ENCODE measurements at regions not wholly inside any gene's neighbourhood (a gene's known extent, or its start where the extent isn't known, plus 50 kb on each side); places are given as distances from the start of the nearest gene placed in this dataset.

- peak; percentile 94 for DNase-seq
Observed at GRCh38 chr7:145082366-145083161, 246.7 kb upstream of the TPK1 start.

- no peak for DNase-seq
Observed at GRCh38 chr7:145065473-145065872, 229.6 kb upstream of the TPK1 start.

GRCh38 chr7:145064114-145064513 lies 228.3 kb upstream of the TPK1 start:
- DNase-seq: no peak

GRCh38 chr7:145053781-145054180 lies 217.9 kb upstream of the TPK1 start:
- no peak for DNase-seq

- no peak for DNase-seq
Observed at GRCh38 chr7:145050415-145050814, 214.6 kb upstream of the TPK1 start.

- peak; percentile 68 for DNase-seq
Observed at GRCh38 chr7:145036604-145037405, 201.0 kb upstream of the TPK1 start.

- no peak for DNase-seq
Observed at GRCh38 chr7:145031162-145031561, 195.3 kb upstream of the TPK1 start.

- DNase-seq: no peak
Observed at GRCh38 chr7:145030754-145031153, 194.9 kb upstream of the TPK1 start.

- DNase-seq: no peak
Observed at GRCh38 chr7:145020454-145020853, 184.6 kb upstream of the TPK1 start.

- no peak for DNase-seq
Observed at GRCh38 chr7:145016068-145016467, 180.2 kb upstream of the TPK1 start.

- no peak for DNase-seq
Observed at GRCh38 chr7:145009876-145010275, 174.0 kb upstream of the TPK1 start.

- no peak for DNase-seq
Observed at GRCh38 chr7:145005601-145006000, 169.7 kb upstream of the TPK1 start.

- DNase-seq: no peak
Observed at GRCh38 chr7:144997512-144997911, 161.7 kb upstream of the TPK1 start.

GRCh38 chr7:144995495-144995894 lies 159.6 kb upstream of the TPK1 start:
- DNase-seq: no peak

- DNase-seq: no peak
Observed at GRCh38 chr7:144991041-144991440, 155.2 kb upstream of the TPK1 start.

- no peak for DNase-seq
Observed at GRCh38 chr7:144987686-144988085, 151.8 kb upstream of the TPK1 start.

GRCh38 chr7:144982133-144982532 lies 146.3 kb upstream of the TPK1 start:
- no peak for DNase-seq

- no peak for DNase-seq
Observed at GRCh38 chr7:144975882-144976281, 140.0 kb upstream of the TPK1 start.

- no peak for DNase-seq
Observed at GRCh38 chr7:144969787-144970186, 133.9 kb upstream of the TPK1 start.

- DNase-seq: no peak
Observed at GRCh38 chr7:144960763-144961162, 124.9 kb upstream of the TPK1 start.

GRCh38 chr7:144957998-144958397 lies 122.1 kb upstream of the TPK1 start:
- DNase-seq: no peak

- DNase-seq: no peak
Observed at GRCh38 chr7:144955422-144955821, 119.6 kb upstream of the TPK1 start.

GRCh38 chr7:144941127-144941526 lies 105.3 kb upstream of the TPK1 start:
- no peak for DNase-seq

GRCh38 chr7:144937199-144937598 lies 101.3 kb upstream of the TPK1 start:
- no peak for DNase-seq
